Stimulated activated CD4-positive, alpha-beta T cell treated with anti-CD3 and anti-CD28 coated beads, Interleukin-1b, Interleukin-23, amount 100 ng/mL, for 1 hour (primary cell): ENCODE measurements at regions not wholly inside any gene's neighbourhood (a gene's known extent, or its start where the extent isn't known, plus 50 kb on each side); places are given as distances from the start of the nearest gene placed in this dataset.
"Not testable (repeated sequence)": the region's sequence is repeated elsewhere in the genome, so short reads cannot be mapped to it uniquely, and the experiment has no call there.

ENCODE experiments used
- DNase-seq, 2 donors: peaks; one replicate each; pipeline ENCODE4 v3.0.0-alpha.2; 2020; ENCODE audit warnings: low read depth in 2 of 2

DNA sequence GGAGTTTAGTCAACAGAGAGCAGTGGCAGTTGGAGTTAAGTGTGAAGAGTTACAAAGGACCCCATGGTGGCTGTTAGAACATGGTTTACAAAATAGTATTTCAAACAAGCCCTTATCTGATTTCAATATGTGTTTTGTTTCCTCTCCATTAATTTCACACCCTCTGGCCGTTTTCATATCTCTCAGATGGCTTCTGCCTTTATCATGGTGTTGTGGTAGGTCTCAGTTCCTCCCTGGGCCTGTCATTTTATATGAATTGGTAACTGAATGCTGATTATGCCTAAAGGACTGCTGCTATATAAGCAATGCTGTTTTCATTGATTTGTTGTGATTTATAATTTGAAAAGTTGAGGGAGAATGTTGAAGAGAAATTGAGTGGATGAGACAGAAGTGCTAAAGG, 686.7 kb downstream of the NYAP2 start:
- no peak for DNase-seq

DNA sequence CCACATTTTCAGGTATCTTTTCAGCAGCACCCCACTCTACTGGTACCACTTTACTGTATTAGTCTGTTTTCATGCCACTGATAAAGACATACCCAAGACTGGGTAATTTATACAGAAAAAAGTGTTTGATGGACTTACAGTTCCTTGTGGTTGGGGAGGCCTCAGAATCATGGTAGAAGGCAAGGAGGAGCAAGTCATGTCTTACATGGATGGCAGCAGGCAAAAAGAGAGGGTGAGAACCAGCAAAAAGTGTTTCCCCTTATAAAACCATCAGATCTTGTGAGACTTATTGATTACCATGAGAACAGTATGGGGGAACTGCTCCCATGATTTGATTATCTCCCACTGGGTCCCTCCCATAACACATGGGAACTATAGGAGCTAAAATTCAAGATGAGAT, 685.9 kb downstream of the NYAP2 start:
- DNase-seq: not testable (repeated sequence)

DNA sequence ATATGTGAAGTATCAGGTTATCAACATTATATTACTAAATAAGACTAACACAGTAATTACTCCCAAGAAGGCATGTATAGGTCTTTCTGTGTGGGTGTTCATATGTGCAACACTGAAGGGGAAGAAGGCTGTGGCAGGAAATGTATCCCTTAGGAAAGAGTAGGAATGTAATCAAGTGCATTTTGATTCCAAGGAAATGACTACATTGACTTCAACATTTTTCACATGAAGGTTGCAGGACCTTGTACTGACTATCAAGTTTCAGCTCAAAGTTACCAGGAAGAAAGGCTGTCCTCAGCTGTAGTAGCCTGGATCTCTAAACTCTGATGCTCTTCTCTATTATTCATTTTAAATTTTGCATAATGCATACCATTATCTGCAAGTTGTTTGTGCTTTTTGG, 680.8 kb downstream of the NYAP2 start:
- no peak for DNase-seq

DNA sequence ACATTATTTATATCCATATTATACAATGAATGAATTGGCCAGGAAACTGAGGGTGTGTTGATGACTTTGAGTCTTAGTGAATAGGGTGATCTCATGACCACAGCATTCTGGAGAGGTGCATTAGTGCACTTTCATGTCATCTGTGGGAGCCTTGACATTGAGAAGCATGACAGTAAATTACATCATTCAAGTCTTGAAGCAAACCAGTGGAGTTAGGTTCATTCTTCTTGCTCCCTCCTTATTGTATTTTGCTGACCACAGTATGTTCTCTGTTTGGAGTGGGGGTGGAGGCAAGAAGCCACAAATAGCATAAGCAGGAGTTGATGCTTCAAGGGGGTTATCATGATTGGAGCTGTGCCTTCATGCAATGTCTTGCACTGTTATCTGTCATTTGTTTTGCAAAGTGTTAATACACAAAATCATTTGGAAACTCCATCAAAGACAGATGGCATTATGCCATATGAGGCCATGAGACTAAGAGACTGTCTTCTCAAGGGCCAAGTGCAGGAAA, 680.2 kb downstream of the NYAP2 start:
- no peak for DNase-seq

DNA sequence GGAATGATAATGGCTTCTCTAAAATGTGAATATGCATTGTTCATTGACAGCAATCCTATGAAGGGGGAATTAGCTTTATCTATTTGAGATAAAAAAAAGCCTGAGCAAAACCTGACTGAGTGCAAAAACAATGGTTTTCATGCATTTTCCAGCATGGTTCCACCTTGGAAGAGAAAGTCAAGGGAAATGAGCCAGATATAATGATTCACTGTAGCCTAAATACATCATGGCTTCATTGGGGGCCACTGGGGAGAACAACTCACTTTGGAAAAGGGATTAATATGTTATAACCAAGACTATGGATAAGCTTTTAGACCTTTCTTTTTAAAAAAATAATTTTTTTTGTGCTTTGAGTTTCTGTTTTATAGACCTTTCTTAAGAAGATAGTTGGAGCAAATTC, 679.7 kb downstream of the NYAP2 start:
- no peak for DNase-seq

DNA sequence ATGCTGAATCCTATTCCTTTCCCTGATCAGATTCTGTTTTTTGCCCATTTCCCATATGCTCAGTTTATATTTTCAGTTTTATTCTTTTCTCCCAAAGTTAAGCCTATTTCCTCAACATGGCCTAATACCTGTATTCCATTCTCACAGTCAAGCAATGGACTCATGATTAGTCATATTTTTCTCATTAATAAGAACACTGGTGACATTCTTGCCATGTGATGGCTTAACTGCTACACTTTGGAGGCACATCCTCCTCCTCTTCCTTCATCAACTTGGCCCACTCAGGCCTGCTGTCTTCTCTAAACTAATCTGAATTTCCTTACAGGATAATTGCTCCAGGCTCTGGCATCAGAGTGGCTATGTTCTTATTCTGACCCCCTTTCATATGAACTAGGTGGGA, 679.2 kb downstream of the NYAP2 start:
- DNase-seq: no peak

DNA sequence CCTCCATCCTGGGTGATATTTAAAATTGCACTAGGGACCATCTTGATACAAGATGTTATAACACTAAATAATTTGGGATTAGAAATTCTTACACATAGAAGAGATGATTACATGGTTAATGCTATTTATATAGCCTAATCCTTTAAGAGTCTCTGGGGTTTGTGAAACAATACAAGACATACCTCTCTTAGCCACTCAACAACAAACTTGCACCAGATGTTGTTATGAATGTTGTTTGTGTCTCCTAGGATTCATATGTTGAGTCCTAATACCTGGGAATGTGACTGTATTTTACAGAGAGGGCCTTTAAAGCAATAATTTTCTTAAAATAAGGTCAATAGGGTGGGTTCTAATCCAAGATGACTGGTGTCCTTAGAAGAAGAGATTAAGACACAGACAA, 678.3 kb downstream of the NYAP2 start:
- DNase-seq: no peak

DNA sequence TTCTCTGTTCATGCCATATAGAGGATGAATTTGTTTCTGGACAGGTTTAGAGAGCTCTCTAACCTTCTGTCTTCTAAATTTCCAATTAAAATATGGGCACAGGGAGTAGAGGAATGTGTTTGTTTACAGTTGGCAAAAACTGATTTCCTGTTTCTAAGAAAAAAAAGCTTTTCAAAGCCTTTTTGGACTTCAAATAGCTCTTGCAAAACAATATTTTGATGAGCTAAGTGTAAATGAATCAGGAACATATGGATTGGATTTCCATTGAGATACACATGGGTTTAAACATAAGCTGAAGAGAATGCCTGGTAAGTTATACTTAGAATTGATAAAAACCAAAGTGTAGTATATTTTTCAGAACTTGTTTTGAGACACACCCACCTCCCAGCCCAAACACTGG, 677.5 kb downstream of the NYAP2 start:
- DNase-seq: no peak

DNA sequence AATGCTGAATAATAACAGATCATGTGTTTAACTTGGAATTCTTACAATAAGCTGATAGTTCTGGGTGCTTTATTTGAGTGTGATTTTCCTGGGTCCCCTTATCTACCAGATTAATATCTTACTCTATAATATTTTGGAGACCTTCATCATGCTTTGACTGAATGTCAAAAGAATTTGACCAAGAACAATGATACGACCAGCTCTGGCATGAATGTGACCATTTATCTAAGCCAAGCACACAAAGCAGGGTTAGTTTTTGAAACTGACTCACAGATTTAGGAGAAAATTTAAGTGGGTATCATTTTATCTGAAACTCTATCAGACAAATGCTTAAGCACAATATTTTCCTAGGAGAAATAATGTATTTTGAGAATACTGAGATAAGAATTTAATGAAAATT, 677.0 kb downstream of the NYAP2 start:
- no peak for DNase-seq

DNA sequence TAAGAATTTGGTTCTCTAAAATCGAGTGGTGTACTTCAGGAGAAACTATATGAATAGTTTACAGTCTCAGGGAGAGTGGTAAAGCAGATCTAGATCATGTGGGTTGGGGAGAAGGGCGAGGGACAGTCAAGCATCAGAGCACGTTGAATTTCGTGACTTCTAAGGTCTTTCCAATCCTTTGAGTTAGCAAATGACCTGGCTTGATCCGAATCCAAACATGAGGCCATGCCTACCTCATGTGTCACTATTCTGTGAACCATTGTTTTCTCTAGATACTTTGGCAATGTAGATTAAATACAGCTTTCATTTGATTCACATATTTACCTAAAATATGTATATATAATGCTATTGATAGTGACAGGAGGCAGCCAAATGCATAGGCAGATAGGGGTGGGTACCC, 674.9 kb downstream of the NYAP2 start:
- no peak for DNase-seq

DNA sequence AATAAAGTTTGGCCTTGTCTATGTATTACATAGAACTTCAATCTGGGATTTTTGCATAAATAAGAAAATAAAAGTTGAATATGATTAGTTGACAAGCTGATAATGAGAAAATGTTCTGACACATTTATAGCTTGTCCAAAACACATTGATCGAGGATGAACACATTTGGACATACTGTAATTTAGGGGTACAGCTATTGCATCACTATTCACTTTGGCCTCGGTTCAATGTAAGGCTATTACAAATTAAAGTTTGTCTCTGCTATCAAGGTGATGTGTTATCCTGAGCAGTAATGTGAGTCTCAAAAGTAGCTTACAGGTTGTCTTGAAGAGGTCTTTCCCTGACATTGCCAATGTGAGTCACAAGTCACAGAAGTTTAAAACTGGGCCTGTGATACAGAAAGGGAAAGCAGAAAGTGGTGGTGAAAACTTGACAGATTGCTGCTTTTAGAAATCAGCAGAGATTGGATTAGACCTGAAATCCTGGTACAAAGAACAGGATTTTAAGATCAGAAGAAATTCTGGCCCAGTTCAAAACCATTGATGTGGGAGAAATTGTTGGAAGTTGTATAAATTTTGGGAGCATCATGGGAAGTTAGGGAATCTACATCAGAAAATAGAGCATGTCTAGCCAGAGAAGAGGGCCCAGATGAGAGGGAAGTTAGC, 674.1 kb downstream of the NYAP2 start:
- no peak for DNase-seq

DNA sequence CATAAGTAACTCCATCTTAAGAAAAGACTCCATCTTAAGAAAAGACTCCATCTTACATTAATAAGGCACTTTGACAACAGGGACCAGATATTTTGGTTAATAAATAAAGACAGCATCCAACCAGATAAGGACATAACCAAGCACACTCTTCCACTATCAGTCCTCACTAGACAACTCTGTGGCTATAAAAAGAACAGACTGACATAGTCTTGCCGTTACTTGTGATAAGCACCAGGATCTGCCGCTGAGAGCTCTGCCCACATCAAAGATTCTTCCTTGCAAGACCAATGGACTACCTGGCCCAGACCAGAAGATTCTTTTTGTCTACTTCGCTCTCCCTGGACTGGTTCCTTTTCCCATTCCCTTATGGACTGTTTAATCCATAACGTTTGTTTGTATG, 667.4 kb downstream of the NYAP2 start:
- no peak for DNase-seq

DNA sequence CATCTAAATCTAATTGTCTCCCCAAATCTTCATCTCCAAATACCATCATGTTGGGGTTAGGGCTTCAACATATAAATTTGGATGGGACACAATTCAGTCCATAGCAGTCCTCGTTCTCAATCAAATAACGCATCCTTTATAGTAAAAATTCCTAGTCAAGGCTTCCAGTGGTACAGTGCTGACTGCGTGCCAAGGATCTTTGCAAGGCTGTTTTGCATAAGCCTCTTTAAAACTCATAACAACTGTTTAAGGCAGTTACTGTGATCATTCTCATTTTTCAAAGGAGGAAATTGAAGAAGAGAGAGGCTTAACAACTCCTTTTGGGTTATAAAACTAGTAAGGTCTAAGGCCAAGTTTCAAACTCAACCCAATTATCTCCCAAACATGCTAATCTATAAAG, 666.9 kb downstream of the NYAP2 start:
- DNase-seq: no peak

DNA sequence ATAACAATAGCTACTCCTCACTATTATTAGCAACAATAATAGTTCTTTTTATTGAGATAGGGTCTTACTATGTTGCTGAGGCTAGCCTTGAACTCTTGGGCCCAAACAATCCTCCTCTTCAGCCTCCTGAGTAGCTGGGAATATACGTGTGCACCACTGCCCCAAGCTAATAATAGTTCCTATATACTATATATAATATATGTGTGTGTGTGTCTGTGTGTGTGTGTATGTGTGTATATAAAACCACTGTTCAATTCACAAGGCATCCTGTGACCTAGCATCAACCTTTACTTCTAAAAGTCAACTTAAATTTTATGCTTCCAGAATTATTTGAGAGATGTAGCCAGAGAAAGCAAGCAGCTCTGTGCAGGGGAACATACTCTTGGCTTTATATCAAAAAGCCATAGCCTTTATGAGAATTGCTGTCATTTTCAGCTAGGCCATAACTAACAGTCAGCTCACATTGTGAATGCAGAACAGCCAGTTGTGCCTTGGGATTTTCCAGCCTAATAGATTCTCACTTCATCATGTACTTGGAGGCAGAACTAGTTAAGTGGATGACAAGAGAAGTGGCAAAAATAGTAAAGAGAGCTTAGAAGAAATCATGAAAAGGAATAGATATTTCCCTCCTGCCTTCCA, 665.5 kb downstream of the NYAP2 start:
- no peak for DNase-seq

DNA sequence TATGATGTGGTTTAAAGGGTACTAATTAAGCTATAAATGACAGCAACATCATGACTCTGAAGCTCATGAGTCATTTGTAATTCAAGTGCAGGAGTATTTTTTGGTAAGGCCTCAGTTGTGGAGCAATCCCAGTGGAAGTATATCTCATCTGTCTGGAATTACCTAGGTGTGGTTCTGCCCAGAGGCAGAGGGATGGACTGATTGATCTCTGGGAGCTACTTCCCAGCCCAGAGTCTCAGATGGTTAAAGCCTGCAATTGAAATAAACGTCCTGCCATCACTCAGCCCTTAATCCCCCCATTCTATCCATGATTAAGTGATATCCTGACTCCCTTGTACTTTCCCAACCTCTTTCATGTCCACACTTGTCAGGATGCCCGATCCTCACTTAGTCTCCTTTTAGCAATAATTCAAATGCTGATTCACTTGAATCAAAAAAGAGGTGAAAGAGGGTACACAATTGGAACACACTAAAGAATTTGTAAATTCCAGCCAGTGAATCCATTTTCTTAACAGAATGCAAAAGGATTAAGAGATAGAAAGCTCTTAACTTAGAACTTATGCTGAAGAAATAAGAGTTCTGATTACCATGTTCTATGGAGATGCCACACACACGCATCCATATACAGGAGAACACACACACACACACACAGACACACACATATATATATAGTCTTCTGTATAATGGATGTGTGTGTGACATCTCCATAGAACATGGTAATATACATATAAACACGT, 664.4 kb downstream of the NYAP2 start:
- no peak for DNase-seq

DNA sequence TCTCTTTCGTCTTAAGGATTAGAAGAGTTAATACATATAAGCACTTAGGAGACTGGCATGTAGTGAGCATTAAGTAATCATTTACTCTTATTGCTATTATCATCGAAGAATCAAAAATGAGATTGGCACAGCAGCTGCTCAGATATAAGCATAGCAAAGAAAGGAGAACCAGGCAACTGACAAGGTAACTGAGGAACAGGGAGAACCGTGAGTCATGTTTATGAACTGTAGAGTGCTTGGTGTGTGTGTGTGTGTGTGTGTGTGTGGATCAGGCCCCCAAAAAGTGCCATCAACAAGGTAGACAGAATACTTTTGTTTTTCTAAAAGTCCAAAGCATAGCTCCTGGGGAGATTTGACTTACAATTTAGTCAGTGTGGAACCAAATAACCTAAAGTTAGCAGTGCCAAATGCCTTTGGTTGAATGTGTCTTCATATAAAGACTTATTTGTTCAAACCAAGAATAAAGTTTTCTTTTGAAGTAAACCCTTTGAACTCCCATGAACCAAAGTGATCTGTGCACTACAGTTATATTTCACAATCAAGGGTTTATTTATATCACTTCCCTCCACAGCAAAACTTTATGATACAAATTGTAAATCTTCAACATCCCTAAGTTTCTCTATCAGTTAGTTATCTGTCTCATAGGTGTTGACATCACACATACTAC, 660.6 kb downstream of the NYAP2 start:
- DNase-seq: no peak

DNA sequence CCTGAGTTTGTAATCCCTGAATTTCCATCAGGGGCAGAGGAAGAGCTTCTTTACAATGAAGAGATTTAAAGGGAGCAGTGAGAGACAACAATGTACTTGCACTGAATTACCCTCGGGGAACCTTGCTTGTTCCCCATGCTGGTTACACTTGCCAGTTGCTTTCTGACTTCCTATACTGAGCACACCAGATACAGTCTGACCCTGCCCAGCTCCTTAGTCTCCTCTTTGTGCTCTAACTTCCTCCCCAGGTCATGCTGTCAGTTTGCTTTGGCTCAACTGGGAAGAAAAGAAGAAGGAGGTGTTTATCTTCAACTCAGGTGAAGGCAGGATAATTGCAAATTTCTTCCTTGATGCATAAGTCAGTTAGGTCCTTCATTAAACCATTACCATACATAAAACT, 658.4 kb downstream of the NYAP2 start:
- DNase-seq: no peak

DNA sequence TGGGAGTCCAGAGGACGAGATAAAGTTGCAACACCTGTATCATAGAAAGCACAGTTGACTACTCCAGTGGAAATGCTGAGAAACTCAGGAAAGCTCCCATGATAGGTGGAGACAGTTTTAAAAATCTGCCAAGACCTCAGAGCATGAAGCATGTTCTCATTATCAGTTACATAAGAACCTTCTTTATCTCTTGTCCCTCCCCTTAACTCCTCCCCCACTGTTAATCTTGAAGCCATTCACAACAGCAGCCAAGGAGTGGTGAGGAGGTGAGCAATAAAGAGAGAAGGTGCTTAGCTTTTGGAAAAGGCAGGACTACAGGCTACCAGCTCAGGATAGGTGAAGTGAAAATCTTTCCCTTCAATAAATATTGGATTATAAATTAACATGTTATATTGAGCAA, 657.9 kb downstream of the NYAP2 start:
- no peak for DNase-seq

DNA sequence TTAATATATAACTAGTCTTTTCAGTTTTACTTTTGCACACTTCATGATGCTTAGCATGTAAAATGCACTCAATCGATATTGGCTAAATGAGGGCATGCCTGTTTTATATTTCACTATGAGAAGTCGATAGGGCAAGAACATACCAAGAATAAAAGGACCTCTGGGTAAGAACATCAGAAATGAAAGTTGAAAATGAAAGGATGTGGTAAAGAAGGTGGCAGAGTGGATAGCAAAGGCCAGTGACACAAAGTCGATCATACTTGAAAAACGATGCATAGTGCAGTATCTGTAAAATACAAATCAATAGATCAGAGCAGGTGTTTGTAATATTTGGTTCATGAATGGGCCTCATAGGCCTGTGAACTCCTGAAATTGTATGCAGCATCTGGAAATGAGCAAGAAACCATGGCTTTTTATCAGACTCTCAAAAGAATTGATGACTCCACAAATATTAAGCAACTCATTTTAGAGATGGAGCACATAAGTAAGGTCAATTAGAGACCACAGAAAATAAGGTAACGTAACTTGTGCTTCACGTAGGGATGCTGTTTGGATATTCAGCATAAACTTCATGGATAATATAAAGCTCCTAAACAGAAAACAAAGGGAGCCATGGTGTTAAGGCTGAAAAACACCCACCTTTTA, 653.4 kb downstream of the NYAP2 start:
- DNase-seq: no peak

DNA sequence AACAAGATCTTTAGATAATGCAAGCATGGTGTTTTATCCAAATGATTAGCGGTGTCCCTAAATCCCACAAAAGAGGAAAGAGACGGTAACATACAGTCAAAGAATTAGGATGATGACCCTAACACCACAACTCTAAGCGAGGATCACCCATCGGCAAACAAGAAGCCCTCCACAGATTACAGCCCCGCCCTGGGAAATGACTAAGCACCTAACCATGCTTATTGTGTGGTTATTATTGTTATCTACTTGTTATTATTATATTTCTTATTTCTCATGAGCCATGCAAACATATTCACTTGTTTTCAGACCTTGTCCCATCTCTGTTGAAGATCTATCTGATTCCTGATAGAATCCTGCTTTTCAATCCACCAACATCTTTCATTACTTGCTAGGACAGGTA, 651.3 kb downstream of the NYAP2 start:
- DNase-seq: no peak

DNA sequence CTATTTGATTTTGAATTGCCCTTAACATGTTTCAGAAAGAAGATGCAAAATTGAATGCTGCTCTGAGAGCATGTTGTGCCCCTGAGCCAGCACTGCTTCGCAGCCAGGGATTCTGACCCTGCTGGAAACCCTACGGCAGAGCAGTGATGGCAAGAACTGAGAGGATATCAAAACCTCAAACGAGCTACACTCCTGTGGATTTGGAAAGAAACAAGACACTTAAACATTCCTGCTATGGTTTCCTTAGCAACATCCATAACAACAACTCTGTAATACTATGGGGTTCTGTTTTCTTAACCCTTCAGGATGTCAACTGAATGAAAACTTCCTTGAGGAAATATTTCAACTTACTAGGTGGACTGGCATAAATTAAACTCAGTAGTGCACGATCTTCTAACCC, 649.1 kb downstream of the NYAP2 start:
- no peak for DNase-seq

DNA sequence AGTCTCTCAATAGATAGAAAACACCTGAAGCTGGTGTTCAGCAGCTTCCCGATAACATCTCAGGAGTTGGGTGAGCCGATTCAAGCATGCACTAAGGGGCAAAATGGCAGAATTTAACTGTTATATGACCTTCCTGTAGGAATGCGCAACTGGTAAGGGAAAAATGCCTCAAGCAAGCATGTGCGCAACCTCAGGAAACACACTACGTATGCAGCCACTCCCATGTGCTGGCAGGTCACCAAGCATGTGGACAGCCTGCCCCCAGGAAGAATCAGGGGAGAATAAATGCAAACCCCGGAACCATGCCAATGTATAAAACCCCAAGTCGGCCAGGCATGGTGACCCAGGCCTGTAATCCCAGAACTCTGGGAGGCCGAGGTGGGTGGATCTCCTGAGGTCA, 645.6 kb downstream of the NYAP2 start:
- no peak for DNase-seq
